ENCODE measurements at regions not wholly inside any gene's neighbourhood (a gene's known extent, or its start where the extent isn't known, plus 50 kb on each side); places are given as distances from the start of the nearest gene placed in this dataset.

- no peak for TF ChIP-seq CTCF (IDR thresholded peaks at IDR 0.05)
- no peak for TF ChIP-seq POLR2A (IDR thresholded peaks at IDR 0.05)
These were observed 473.0 kb upstream of the NWD2 start for GRCh38 chr4:36771411-36772153.
